ENCODE measurements at regions not wholly inside any gene's neighbourhood (a gene's known extent, or its start where the extent isn't known, plus 50 kb on each side); places are given as distances from the start of the nearest gene placed in this dataset.

- TF ChIP-seq SIN3A (IDR thresholded peaks at IDR 0.05; ENCODE audit: borderline replicate concordance, insufficient read depth, low read length) (no peak), FOXP2 (optimal IDR thresholded peaks at IDR 0.05; ENCODE audit: borderline replicate concordance, extremely low read depth, extremely low read length, insufficient read depth) (no peak), POLR2AphosphoS5 (IDR thresholded peaks at IDR 0.05; ENCODE audit: low read depth, low read length) (no peak), REST (IDR thresholded peaks at IDR 0.05; ENCODE audit: insufficient read depth in 1 of 2, low read depth in 2 of 2, low read length in 2 of 2) (no peak), TAF1 (IDR thresholded peaks at IDR 0.05; ENCODE audit: borderline replicate concordance, insufficient read depth, low read length) (no peak)
These were observed 67.2 kb downstream of the KIF4B start for GRCh38 chr5:155080721-155081120.

GRCh38 chr5:155081618-155082017 lies 68.1 kb downstream of the KIF4B start:
- TF ChIP-seq TAF1 (IDR thresholded peaks at IDR 0.05; ENCODE audit: borderline replicate concordance, insufficient read depth, low read length) (no peak), FOXP2 (optimal IDR thresholded peaks at IDR 0.05; ENCODE audit: borderline replicate concordance, extremely low read depth, extremely low read length, insufficient read depth) (no peak), REST (IDR thresholded peaks at IDR 0.05; ENCODE audit: insufficient read depth in 1 of 2, low read depth in 2 of 2, low read length in 2 of 2) (no peak), SIN3A (IDR thresholded peaks at IDR 0.05; ENCODE audit: borderline replicate concordance, insufficient read depth, low read length) (no peak), POLR2AphosphoS5 (IDR thresholded peaks at IDR 0.05; ENCODE audit: low read depth, low read length) (no peak)

GRCh38 chr5:155082401-155082800 lies 68.8 kb downstream of the KIF4B start:
- TF ChIP-seq POLR2AphosphoS5 (IDR thresholded peaks at IDR 0.05; ENCODE audit: low read depth, low read length) (no peak), TAF1 (IDR thresholded peaks at IDR 0.05; ENCODE audit: borderline replicate concordance, insufficient read depth, low read length) (no peak), REST (IDR thresholded peaks at IDR 0.05; ENCODE audit: insufficient read depth in 1 of 2, low read depth in 2 of 2, low read length in 2 of 2) (no peak), SIN3A (IDR thresholded peaks at IDR 0.05; ENCODE audit: borderline replicate concordance, insufficient read depth, low read length) (no peak), FOXP2 (optimal IDR thresholded peaks at IDR 0.05; ENCODE audit: borderline replicate concordance, extremely low read depth, extremely low read length, insufficient read depth) (no peak)

- TF ChIP-seq TAF1 (IDR thresholded peaks at IDR 0.05; ENCODE audit: borderline replicate concordance, insufficient read depth, low read length) (no peak), POLR2AphosphoS5 (IDR thresholded peaks at IDR 0.05; ENCODE audit: low read depth, low read length) (no peak), FOXP2 (optimal IDR thresholded peaks at IDR 0.05; ENCODE audit: borderline replicate concordance, extremely low read depth, extremely low read length, insufficient read depth) (no peak), REST (IDR thresholded peaks at IDR 0.05; ENCODE audit: insufficient read depth in 1 of 2, low read depth in 2 of 2, low read length in 2 of 2) (no peak), SIN3A (IDR thresholded peaks at IDR 0.05; ENCODE audit: borderline replicate concordance, insufficient read depth, low read length) (no peak)
These were observed 71.9 kb downstream of the KIF4B start for GRCh38 chr5:155085282-155085989.
